WTC11 (cell line): ENCODE measurements at regions not wholly inside any gene's neighbourhood (a gene's known extent, or its start where the extent isn't known, plus 50 kb on each side); places are given as distances from the start of the nearest gene placed in this dataset.
"Not testable (repeated sequence)": the region's sequence is repeated elsewhere in the genome, so short reads cannot be mapped to it uniquely, and the experiment has no call there.

ENCODE experiments used
- ATAC-seq: fragments of 200-7000 bp; cut with Tn5 transposase; 2 replicates; pipeline ENCODE4 v1.10.0; 2021; ENCODE audit warnings: mild to moderate bottlenecking, moderate library complexity
- CTCF ChIA-PET: fragments of 300-600 bp; sonication (Branson Sonifier 250); formaldehyde crosslinking; loops from one replicate; lab custom pipeline; 2021; ENCODE audit warnings: antibody characterized with exemption; lab: Charles Lee
- POLR2A ChIA-PET: fragments of 350-600 bp; sonication (Branson Sonifier 250); formaldehyde crosslinking; loops from one replicate; lab custom pipeline; 2021; ENCODE audit warnings: antibody characterized with exemption; lab: Charles Lee
- DNase-seq: peaks from one replicate; pipeline ENCODE4 v3.0.0; 2021; ENCODE audit warnings: low spot score
- H3K27ac Mint-ChIP-seq: 2 replicates; pipeline ENCODE4 v1.8.0; 2021; ENCODE audit warnings: mixed read lengths
- H3K27me3 Mint-ChIP-seq: 2 replicates; pipeline ENCODE4 v1.8.0; 2021; ENCODE audit warnings: low read depth, mild to moderate bottlenecking, moderate library complexity, mixed read lengths
- H3K36me3 Mint-ChIP-seq: 2 replicates; pipeline ENCODE4 v1.8.0; 2021; ENCODE audit warnings: mixed read lengths
- H3K4me1 Mint-ChIP-seq: 2 replicates; pipeline ENCODE4 v1.8.0; 2022; ENCODE audit warnings: mixed read lengths
- H3K4me3 Mint-ChIP-seq: 2 replicates; pipeline ENCODE4 v1.8.0; 2021; ENCODE audit warnings: mild to moderate bottlenecking, moderate library complexity, mixed read lengths
- H3K9me3 Mint-ChIP-seq: 2 replicates; pipeline ENCODE4 v1.8.0; 2021; ENCODE audit warnings: mixed read lengths
- CREM ChIP-seq: sonication (generic); formaldehyde crosslinking; IDR thresholded peaks from 2 replicates; pipeline ENCODE4 v1.8.1; 2022; ENCODE audit warnings: mild to moderate bottlenecking, missing genetic modification reagents, moderate library complexity
- E2F4 ChIP-seq: sonication (generic); formaldehyde crosslinking; IDR thresholded peaks from 2 replicates; pipeline ENCODE4 v1.8.1; 2022; ENCODE audit warnings: low read depth, mild to moderate bottlenecking, moderate library complexity, missing genetic modification reagents, borderline replicate concordance
- ELF4 ChIP-seq: sonication (generic); formaldehyde crosslinking; IDR thresholded peaks from 2 replicates; pipeline ENCODE4 v1.8.1; 2022; ENCODE audit warnings: low read depth, mild to moderate bottlenecking, moderate library complexity, missing genetic modification reagents
- EMX1 ChIP-seq: fragments of 250-450 bp; sonication (Bioruptor Pico); IDR thresholded peaks from 2 replicates; pipeline ENCODE4 v1.8.0; 2021; ENCODE audit warnings: mild to moderate bottlenecking
- MYBL2 ChIP-seq: sonication (generic); formaldehyde crosslinking; IDR thresholded peaks from 2 replicates; pipeline ENCODE4 v1.8.1; 2023; ENCODE audit warnings: mild to moderate bottlenecking, moderate library complexity, missing genetic modification reagents
- OVOL2 ChIP-seq: fragments of 250-450 bp; sonication (Bioruptor Pico); IDR thresholded peaks from 2 replicates; pipeline ENCODE4 v1.9.0; 2021; ENCODE audit warnings: mild to moderate bottlenecking, borderline replicate concordance
- PREB ChIP-seq: sonication (generic); formaldehyde crosslinking; IDR thresholded peaks from 2 replicates; pipeline ENCODE4 v1.8.1; 2022; ENCODE audit warnings: mild to moderate bottlenecking, missing genetic modification reagents, moderate library complexity, borderline replicate concordance
- RELA ChIP-seq: sonication (generic); formaldehyde crosslinking; IDR thresholded peaks from 2 replicates; pipeline ENCODE4 v1.8.1; 2022; ENCODE audit warnings: missing genetic modification reagents, mild to moderate bottlenecking, borderline replicate concordance
- RORB ChIP-seq: fragments of 250-450 bp; sonication (Bioruptor Pico); IDR thresholded peaks from 2 replicates; pipeline ENCODE4 v1.9.0; 2021; ENCODE audit warnings: mild to moderate bottlenecking
- TEAD1 ChIP-seq: sonication (generic); formaldehyde crosslinking; IDR thresholded peaks from 2 replicates; pipeline ENCODE4 v1.8.0; 2022; ENCODE audit warnings: mild to moderate bottlenecking, missing genetic modification reagents
- ZNF281 ChIP-seq: sonication (generic); formaldehyde crosslinking; IDR thresholded peaks from 2 replicates; pipeline ENCODE4 v1.8.0; 2023; ENCODE audit warnings: mild to moderate bottlenecking, missing genetic modification reagents
- ZNF396 ChIP-seq: fragments of 250-450 bp; sonication (Bioruptor Pico); IDR thresholded peaks from 2 replicates; pipeline ENCODE4 v1.8.0; 2021; ENCODE audit warnings: mild to moderate bottlenecking, moderate library complexity, borderline replicate concordance
- ZNF423 ChIP-seq: fragments of 250-450 bp; sonication (Bioruptor Pico); IDR thresholded peaks from 2 replicates; pipeline ENCODE4 v2.1.2; 2022; ENCODE audit warnings: mild to moderate bottlenecking, moderate library complexity
- ZNF425 ChIP-seq: fragments of 250-450 bp; sonication (Bioruptor Pico); conservative IDR thresholded peaks from 2 replicates; pipeline ENCODE4 v1.9.0; 2021; ENCODE audit warnings: mild to moderate bottlenecking
- ZNF532 ChIP-seq: fragments of 250-450 bp; sonication (Bioruptor Pico); IDR thresholded peaks from 2 replicates; pipeline ENCODE4 v1.9.0; 2021; ENCODE audit warnings: mild to moderate bottlenecking, borderline replicate concordance
- TF ChIP-seq, protein P1 (sequence below): sonication (generic); formaldehyde crosslinking; IDR thresholded peaks from 2 replicates; pipeline ENCODE4 v1.8.1; 2023; ENCODE audit warnings: mild to moderate bottlenecking, missing genetic modification reagents
- TF ChIP-seq, protein P2 (sequence below): sonication (generic); formaldehyde crosslinking; IDR thresholded peaks from 2 replicates; pipeline ENCODE4 v1.8.0; 2023; ENCODE audit warnings: missing genetic modification reagents
- TF ChIP-seq, protein P3 (sequence below): sonication (generic); formaldehyde crosslinking; conservative IDR thresholded peaks from 2 replicates; pipeline ENCODE4 v1.8.1; 2022; ENCODE audit warnings: mild to moderate bottlenecking, missing genetic modification reagents

GRCh38 chr6:141510803-141511202 is 621.9 kb upstream of the GJE1 start:
- peaks cover 20% of the 10 kb centered on the region for H3K36me3 Mint-ChIP-seq
- no peak for TF ChIP-seq PREB (CRISPR knock-in tag)
- TF ChIP-seq OVOL2 (CRISPR knock-in tag), result no peak
- no peak for TF ChIP-seq ELF4 (CRISPR knock-in tag)
- no peak for TF ChIP-seq ZNF425
- no peak for TF ChIP-seq RELA (CRISPR knock-in tag)
- TF ChIP-seq, protein P1, sequence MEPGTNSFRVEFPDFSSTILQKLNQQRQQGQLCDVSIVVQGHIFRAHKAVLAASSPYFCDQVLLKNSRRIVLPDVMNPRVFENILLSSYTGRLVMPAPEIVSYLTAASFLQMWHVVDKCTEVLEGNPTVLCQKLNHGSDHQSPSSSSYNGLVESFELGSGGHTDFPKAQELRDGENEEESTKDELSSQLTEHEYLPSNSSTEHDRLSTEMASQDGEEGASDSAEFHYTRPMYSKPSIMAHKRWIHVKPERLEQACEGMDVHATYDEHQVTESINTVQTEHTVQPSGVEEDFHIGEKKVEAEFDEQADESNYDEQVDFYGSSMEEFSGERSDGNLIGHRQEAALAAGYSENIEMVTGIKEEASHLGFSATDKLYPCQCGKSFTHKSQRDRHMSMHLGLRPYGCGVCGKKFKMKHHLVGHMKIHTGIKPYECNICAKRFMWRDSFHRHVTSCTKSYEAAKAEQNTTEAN (CRISPR knock-in tag), result no peak
- TF ChIP-seq E2F4 (CRISPR knock-in tag), result no peak
- no peak for TF ChIP-seq TEAD1
- TF ChIP-seq ZNF396 (CRISPR knock-in tag), result no peak
- TF ChIP-seq, protein P2, sequence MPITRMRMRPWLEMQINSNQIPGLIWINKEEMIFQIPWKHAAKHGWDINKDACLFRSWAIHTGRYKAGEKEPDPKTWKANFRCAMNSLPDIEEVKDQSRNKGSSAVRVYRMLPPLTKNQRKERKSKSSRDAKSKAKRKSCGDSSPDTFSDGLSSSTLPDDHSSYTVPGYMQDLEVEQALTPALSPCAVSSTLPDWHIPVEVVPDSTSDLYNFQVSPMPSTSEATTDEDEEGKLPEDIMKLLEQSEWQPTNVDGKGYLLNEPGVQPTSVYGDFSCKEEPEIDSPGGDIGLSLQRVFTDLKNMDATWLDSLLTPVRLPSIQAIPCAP (CRISPR knock-in tag), result no peak
- TF ChIP-seq CREM (CRISPR knock-in tag), result no peak
- no peak for TF ChIP-seq ZNF532 (CRISPR knock-in tag)
- no peak for TF ChIP-seq MYBL2
- no peak for TF ChIP-seq EMX1 (CRISPR knock-in tag)
- TF ChIP-seq RORB, result no peak
- TF ChIP-seq ZNF281, result no peak
- TF ChIP-seq, protein P3, sequence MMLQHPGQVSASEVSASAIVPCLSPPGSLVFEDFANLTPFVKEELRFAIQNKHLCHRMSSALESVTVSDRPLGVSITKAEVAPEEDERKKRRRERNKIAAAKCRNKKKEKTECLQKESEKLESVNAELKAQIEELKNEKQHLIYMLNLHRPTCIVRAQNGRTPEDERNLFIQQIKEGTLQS, result no peak
- TF ChIP-seq ZNF423, result no peak
- H3K4me1 Mint-ChIP-seq, result no peaks in the 10 kb centered on the region
- ChIA-PET POLR2A (no interaction called here), CTCF (no interaction called here)
- ATAC-seq (no peak), DNase-seq (no peak)
- H3K9me3 Mint-ChIP-seq, result peaks cover 28% of the 10 kb centered on the region
- H3K4me3 Mint-ChIP-seq, result no peak overlapping the region
- H3K27ac Mint-ChIP-seq, result no peak overlapping the region
- no peaks in the 10 kb centered on the region; the same call in none of the 2 replicates for H3K27me3 Mint-ChIP-seq

DNA sequence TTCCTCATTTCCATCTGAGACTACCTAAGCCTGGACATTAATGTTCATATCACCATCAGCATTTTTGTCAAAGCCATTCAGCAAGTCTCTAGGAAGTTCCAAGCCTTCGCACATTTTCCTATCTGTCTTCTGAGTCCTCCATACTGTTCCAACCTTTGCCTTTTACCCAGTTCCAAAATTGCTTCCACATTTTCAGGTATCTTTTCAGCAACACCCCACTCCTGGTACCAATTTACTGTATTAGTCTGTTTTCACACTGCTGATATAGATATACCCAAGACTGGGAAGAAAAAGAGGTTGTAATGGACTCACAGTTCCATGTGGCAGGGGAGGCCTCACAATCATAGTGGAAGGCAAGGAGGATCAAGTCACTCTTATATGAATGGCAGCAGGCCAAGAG is 626.7 kb upstream of the GJE1 start:
- H3K27me3 Mint-ChIP-seq, DNase-seq, H3K4me3 Mint-ChIP-seq, CTCF ChIA-PET, POLR2A ChIA-PET, ATAC-seq, H3K4me1 Mint-ChIP-seq, H3K27ac Mint-ChIP-seq: not testable (repeated sequence)
- Mint-ChIP-seq H3K36me3 (peaks cover 47% of the 10 kb centered on the region), H3K9me3 (peaks cover 55% of the 10 kb centered on the region)

- H3K36me3 Mint-ChIP-seq, result peaks cover 53% of the 10 kb centered on the region
Measured at GRCh38 chr6:141504318-141504717, 628.4 kb upstream of the GJE1 start.

More at GRCh38 chr6:141504318-141504717, 628.4 kb upstream of the GJE1 start:
- DNase-seq, POLR2A ChIA-PET, H3K27ac Mint-ChIP-seq, H3K27me3 Mint-ChIP-seq, CTCF ChIA-PET, ATAC-seq, H3K4me3 Mint-ChIP-seq: not testable (repeated sequence)
- Mint-ChIP-seq H3K4me1 (peaks cover 17% of the 10 kb centered on the region), H3K9me3 (peaks cover 62% of the 10 kb centered on the region)
